ENCODE measurements at regions not wholly inside any gene's neighbourhood (a gene's known extent, or its start where the extent isn't known, plus 50 kb on each side); places are given as distances from the start of the nearest gene placed in this dataset.

DNA sequence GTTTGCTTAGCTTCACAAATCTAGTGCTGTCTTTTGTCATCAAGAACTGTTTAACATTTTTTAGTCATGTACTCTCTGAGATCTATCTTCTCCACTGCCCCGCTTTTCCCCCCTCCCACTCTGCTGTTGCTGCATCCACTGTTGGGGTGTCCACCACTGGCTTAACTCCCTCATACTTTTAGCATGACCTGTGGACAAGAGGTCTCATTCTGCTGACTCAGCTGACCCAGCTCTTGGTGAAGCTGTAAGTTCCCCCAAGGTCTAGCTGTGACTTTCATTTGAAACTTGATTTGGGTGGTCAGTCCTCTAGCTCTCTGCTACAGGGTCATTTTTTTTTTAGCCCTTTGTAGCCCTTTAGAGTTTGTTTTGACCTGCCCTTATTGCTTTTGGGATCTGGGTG is 427.2 kb downstream of the PLCL1 start:
- no peaks in the 10 kb centered on the region for H3K36me3 ChIP-seq
- DNase-seq = no peak
- no peaks in the 10 kb centered on the region for H3K27me3 ChIP-seq
- no peak overlapping the region for H3K4me3 ChIP-seq (ENCODE audit: low read depth, low read length)
- TF ChIP-seq, protein P1, sequence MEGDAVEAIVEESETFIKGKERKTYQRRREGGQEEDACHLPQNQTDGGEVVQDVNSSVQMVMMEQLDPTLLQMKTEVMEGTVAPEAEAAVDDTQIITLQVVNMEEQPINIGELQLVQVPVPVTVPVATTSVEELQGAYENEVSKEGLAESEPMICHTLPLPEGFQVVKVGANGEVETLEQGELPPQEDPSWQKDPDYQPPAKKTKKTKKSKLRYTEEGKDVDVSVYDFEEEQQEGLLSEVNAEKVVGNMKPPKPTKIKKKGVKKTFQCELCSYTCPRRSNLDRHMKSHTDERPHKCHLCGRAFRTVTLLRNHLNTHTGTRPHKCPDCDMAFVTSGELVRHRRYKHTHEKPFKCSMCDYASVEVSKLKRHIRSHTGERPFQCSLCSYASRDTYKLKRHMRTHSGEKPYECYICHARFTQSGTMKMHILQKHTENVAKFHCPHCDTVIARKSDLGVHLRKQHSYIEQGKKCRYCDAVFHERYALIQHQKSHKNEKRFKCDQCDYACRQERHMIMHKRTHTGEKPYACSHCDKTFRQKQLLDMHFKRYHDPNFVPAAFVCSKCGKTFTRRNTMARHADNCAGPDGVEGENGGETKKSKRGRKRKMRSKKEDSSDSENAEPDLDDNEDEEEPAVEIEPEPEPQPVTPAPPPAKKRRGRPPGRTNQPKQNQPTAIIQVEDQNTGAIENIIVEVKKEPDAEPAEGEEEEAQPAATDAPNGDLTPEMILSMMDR (IDR thresholded peaks at IDR 0.05; ENCODE audit: low read depth, low read length) = no peak
- no peaks in the 10 kb centered on the region for H3K9me3 ChIP-seq
- no peaks in the 10 kb centered on the region for H3K4me1 ChIP-seq

DNA sequence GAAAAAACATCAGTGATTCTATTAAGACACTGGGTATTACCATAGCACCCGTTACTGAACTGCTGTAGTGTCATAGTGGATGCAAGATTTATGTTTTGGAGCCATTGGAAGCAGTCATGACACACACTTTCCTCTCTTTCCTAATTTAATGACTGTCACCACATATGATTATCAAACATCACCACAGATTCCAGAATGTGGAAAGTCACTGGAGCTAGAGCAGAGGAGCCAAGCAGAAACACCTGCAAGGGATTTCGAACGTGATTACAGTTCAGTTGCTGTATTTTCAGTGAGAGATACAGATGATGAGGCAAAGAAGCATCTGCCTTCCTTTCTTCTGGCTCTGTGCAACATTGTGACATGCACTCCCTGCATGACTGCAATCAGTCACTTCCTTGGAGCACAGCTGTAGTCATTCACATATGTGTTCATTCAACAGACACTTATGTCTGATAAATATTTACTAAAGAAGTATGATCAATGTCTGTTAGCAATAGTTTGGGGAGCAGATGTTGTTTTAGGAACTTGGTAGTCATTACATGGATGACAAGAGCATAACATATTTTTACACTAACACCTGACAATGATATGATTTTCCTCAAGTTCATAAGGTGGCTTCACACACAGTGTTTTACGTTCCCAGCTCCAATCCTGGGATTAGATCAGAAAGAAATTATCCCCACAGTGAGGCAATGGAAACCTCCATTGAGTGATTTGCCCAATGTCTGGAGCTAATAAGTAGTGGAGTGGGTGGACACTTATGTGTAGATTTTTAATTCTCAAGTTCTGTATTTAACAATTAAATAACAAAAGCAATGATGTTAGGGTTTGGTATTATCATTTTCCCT is 416.6 kb downstream of the PLCL1 start:
- no peak overlapping the region for H3K4me3 ChIP-seq (ENCODE audit: low read depth, low read length)
- no peaks in the 10 kb centered on the region for H3K9me3 ChIP-seq
- no peak for DNase-seq
- no peaks in the 10 kb centered on the region for H3K36me3 ChIP-seq
- TF ChIP-seq, protein P1 (IDR thresholded peaks at IDR 0.05; ENCODE audit: low read depth, low read length) = no peak
- no peaks in the 10 kb centered on the region for H3K4me1 ChIP-seq
- no peaks in the 10 kb centered on the region for H3K27me3 ChIP-seq

DNA sequence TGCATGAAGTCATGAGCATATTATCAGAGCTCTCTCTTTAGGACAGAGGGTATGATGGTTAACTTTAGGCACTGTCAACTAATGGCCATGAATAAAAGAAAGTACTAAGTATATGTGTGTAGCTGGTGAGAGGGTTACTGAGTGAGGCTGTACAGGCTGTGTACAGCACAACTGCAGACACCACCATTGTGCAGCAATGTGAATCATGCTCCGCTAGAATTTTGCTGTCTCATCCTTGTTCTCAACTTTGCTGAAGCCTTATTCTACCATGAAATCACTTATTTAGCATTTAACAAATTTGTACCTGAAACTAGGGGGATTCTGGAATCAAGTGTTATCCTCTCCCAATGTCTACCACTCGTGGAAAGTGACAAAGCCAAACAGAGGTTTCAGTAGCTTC is 414.9 kb downstream of the PLCL1 start:
- TF ChIP-seq, protein P1 (IDR thresholded peaks at IDR 0.05; ENCODE audit: low read depth, low read length) = no peak
- Histone ChIP-seq H3K4me3 (ENCODE audit: low read depth, low read length) (no peak overlapping the region), H3K4me1 (no peaks in the 10 kb centered on the region), H3K36me3 (no peaks in the 10 kb centered on the region), H3K27me3 (no peaks in the 10 kb centered on the region), H3K9me3 (no peaks in the 10 kb centered on the region)
- DNase-seq = no peak

DNA sequence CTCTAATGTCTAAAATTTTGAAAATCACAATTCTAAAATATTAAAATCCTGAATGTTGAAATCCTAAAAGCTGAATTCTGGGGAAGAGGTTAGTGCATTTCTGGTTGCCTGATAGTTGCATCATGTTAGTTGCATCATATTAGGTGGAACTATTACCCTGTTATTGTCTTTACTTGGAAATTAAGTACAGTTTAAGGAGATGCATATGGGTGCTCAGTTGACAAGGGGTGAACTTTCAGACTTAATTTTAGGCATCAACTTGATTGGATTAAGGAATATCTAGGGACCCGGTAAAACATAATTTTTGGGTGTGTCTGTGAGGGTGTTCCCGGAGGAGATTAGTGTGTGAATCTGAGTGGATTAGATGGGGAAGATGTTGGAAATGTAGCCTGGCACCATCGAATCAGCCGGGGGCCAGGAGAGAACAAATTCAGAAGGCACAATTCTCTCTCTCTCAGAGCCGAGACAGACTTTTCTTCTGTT is 409.8 kb downstream of the PLCL1 start:
- Histone ChIP-seq H3K4me3 (ENCODE audit: low read depth, low read length) (no peak overlapping the region), H3K36me3 (no peaks in the 10 kb centered on the region), H3K9me3 (no peaks in the 10 kb centered on the region), H3K27me3 (no peaks in the 10 kb centered on the region), H3K4me1 (no peaks in the 10 kb centered on the region)
- TF ChIP-seq, protein P1 (IDR thresholded peaks at IDR 0.05; ENCODE audit: low read depth, low read length) = no peak
- DNase-seq = no peak

DNA sequence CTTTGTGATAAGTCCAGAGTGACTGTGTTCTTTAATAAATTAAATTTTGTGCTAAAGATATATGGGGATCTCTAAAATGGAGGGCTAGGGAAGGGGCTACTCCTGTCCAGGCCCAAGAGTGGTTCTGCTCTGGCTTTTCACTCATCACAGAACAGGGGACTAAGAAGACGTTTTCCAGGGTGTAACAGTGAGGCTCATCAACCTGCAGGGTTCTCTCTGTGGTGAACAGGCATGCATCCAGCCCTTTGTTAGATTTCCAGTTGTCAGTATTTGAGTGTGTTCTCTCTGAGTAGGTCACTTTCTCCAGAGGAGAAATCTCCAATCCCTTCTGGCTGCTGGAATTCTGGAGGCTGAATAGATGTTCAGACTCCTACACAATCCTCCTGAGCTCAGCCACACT is 408.9 kb downstream of the PLCL1 start:
- Histone ChIP-seq H3K36me3 (no peaks in the 10 kb centered on the region), H3K4me3 (ENCODE audit: low read depth, low read length) (no peak overlapping the region), H3K4me1 (no peaks in the 10 kb centered on the region), H3K27me3 (no peaks in the 10 kb centered on the region), H3K9me3 (no peaks in the 10 kb centered on the region)
- TF ChIP-seq, protein P1 (IDR thresholded peaks at IDR 0.05; ENCODE audit: low read depth, low read length) = no peak
- no peak for DNase-seq

DNA sequence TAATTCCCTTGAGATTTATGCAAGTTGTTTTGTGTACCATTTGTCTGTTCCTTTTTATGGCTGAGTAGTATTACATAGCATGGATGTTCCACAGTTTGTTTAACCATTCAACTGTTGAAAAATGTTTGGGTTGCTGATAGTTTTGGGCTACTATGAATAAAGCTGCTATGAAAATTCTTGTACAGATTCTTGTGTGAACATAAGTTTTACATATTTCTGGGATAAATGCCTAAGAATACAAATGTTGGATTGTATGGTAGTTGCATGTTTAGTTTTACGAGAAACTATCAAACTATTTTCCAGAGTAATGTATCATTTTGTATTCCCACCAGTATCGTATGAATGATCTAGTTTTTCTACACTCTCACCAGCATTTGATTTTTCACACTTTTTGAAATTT is 407.3 kb downstream of the PLCL1 start:
- Histone ChIP-seq H3K36me3 (no peaks in the 10 kb centered on the region), H3K9me3 (no peaks in the 10 kb centered on the region), H3K4me3 (ENCODE audit: low read depth, low read length) (no peak overlapping the region), H3K4me1 (no peaks in the 10 kb centered on the region), H3K27me3 (no peaks in the 10 kb centered on the region)
- TF ChIP-seq, protein P1 (IDR thresholded peaks at IDR 0.05; ENCODE audit: low read depth, low read length) = no peak
- DNase-seq = no peak

Data from BE2C (cell line).